ENCODE measurements at regions not wholly inside any gene's neighbourhood (a gene's known extent, or its start where the extent isn't known, plus 50 kb on each side); places are given as distances from the start of the nearest gene placed in this dataset.

GRCh38 chr4:11268149-11268548, 160.5 kb downstream of the HS3ST1 start:
- no peak overlapping the region for H2BK5ac ChIP-seq (ENCODE audit: low read depth, low read length, poor library complexity, severe bottlenecking)
- no peak overlapping the region for H2BK20ac ChIP-seq (ENCODE audit: low read depth, low read length)
- H4K20me1 ChIP-seq (ENCODE audit: insufficient read depth, low read length) = no peaks in the 10 kb centered on the region
- DNase-seq = no peak
- no peak overlapping the region for H3K27ac ChIP-seq (ENCODE audit: insufficient read depth, low read length)
- no peak overlapping the region for H2AFZ ChIP-seq (replicated peaks; ENCODE audit: low read length, poor library complexity)
- no TSS peak for BruUV-seq (replicated peaks)
- no peak overlapping the region for H3K23ac ChIP-seq (ENCODE audit: low read depth, low read length)
- POLR2A ChIA-PET (ENCODE audit: unreplicated experiment) = no interaction called here
- H2BK120ac ChIP-seq (ENCODE audit: low read depth, low read length) = no peak overlapping the region
- no peaks in the 10 kb centered on the region for H3K79me1 ChIP-seq (ENCODE audit: low read depth in 1 of 2, low read length in 2 of 2)
- H2BK15ac ChIP-seq (ENCODE audit: low read depth, low read length) = no peak overlapping the region
- H3K9me3 ChIP-seq (ENCODE audit: control insufficient read depth, insufficient read depth, low read length) = peaks cover 3% of the 10 kb centered on the region; the same call in 1 of the 2 replicates
- TF ChIP-seq RFX5 (IDR thresholded peaks at IDR 0.05; ENCODE audit: low read depth, low read length) = no peak
- peak; percentile 52 for TF ChIP-seq CEBPB (IDR thresholded peaks at IDR 0.05; ENCODE audit: low read depth, low read length)
- no peak overlapping the region for H3K14ac ChIP-seq (replicated peaks; ENCODE audit: low read depth, low read length)
- no peaks in the 10 kb centered on the region for H3K9me1 ChIP-seq (ENCODE audit: insufficient read depth, low read length)
- no peak overlapping the region for H4K8ac ChIP-seq (ENCODE audit: low read depth in 2 of 2, low read length in 2 of 2)
- no peak overlapping the region for H3K4me3 ChIP-seq (ENCODE audit: insufficient read depth, low read depth, low read length)
- no peak overlapping the region for H3K9ac ChIP-seq (ENCODE audit: low read depth, low read length)
- WGBS, 2 experiments (ENCODE audit: extremely low coverage in 2 of 2, insufficient read length in 1 of 2) = no CpG with 5 or more reads among the region's 2 CpGs
- no peak overlapping the region for H4K91ac ChIP-seq (ENCODE audit: insufficient read depth, low read depth, low read length)
- no peak overlapping the region for H3K4ac ChIP-seq (ENCODE audit: low read depth, low read length)
- CTCF ChIA-PET = no interaction called here
- H3K56ac ChIP-seq (ENCODE audit: extremely low read depth, insufficient read depth, low read length) = no peak overlapping the region
- H3K4me2 ChIP-seq (ENCODE audit: low read depth, low read length) = no peak overlapping the region
- H3K27me3 ChIP-seq (ENCODE audit: control insufficient read depth, insufficient read depth, low read length) = no peaks in the 10 kb centered on the region
- no peak overlapping the region for H4K5ac ChIP-seq (ENCODE audit: low read depth, low read length)
- no peaks in the 10 kb centered on the region for H3K36me3 ChIP-seq (ENCODE audit: control insufficient read depth, insufficient read depth, low read length)
- H2AK5ac ChIP-seq (ENCODE audit: low read depth, low read length) = no peak overlapping the region
- no peaks in the 10 kb centered on the region for H3K4me1 ChIP-seq (ENCODE audit: control insufficient read depth, insufficient read depth, low read length)
- intact Hi-C loops (cut with micrococcal nuclease) (no loop called here), in situ Hi-C loops (cut with MboI; ENCODE audit: low sequenced_read_pairs) (no loop called here), dilution Hi-C loops (cut with HindIII; ENCODE audit: low sequenced_read_pairs, unreplicated experiment) (no loop called here)
- H3K18ac ChIP-seq (ENCODE audit: low read depth, low read length) = no peak overlapping the region
- no peak for ATAC-seq (ENCODE audit: low read depth)
- H2AK9ac ChIP-seq (replicated peaks; ENCODE audit: low read depth, low read length, poor library complexity) = no peak overlapping the region

All from IMR-90 (cell line).